Frontal cortex (tissue), 3 donors: ENCODE measurements at regions not wholly inside any gene's neighbourhood (a gene's known extent, or its start where the extent isn't known, plus 50 kb on each side); places are given as distances from the start of the nearest gene placed in this dataset.

Experiments used
- DNase-seq, 2 donors: peaks; one replicate each; pipeline ENCODE4 v3.0.0; 2012; ENCODE audit warnings: low spot score in 2 of 2
- FAIRE-seq: peaks from 2 replicates; lab custom pipeline; 2012; peaks lifted over from hg19 to GRCh38; lab: Jason Lieb, UNC
- donor health status: control.
- donor health status: control.
- donor health status: control.

DNA sequence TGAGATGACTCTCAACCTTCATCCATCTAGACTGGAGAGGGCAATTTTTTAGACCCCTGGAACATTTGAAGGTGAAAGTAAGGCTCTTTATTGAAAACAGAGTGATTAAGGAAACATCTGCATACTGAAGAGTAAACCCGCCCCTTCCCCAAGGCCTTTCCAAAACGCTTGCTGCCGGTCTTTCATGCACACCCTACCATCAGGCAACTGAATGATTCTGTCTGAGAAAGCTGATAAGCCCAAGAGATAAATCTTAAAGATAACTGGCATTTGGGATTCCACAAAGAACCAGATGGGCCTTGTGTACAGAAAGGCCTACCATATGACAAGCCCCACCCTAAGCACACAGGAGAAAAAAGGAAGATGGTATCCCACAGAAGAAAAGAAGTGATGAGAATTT, 54.4 kb upstream of the PIK3R1 start:
- FAIRE-seq (no peak), DNase-seq (no peak)

GRCh38 chr5:68159224-68159951, 56.2 kb upstream of the PIK3R1 start:
- FAIRE-seq = no peak

GRCh38 chr5:68155940-68156339, 59.6 kb upstream of the PIK3R1 start:
- no peak for DNase-seq
- no peak for FAIRE-seq

More at GRCh38 chr5:68159224-68159951, 56.2 kb upstream of the PIK3R1 start:
- DNase-seq = no peak

DNA sequence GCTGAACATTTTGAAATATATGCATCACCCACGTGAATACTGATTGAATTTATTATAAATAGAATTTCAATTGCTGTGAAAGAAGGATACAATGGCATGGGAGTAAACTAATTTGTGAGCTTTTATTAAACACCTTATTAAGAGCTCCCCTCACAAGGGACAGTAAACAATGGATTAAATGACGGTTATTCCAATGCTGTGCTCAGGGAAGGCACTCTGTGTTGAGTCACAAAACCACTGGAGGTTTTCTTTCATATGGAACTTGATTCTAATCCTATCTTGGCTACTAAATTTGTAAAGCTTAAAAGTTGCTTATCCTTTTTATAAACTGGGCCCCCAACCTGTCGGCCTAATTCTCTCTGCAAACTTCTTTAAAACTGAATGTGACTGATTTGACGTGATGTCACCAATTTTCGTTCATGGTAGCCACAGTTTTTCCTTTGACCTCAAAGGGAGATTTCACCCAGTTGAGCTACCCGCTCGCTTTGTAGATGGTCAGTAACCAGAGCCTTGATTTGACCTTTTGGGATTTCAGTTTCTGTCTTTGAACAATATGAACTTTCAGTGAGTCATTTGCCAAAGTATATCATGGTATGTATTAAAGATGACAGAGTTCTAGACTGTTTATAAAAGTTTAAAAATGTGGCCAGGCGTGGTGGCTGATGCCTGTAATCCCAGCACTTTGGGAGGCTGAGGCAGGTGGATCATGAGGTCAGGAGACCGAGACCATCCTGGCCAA, 61.3 kb upstream of the PIK3R1 start:
- no peak for DNase-seq
- FAIRE-seq = no peak

- FAIRE-seq (no peak), DNase-seq (no peak)
Measured at GRCh38 chr5:68151812-68152211, 63.7 kb upstream of the PIK3R1 start.

DNA sequence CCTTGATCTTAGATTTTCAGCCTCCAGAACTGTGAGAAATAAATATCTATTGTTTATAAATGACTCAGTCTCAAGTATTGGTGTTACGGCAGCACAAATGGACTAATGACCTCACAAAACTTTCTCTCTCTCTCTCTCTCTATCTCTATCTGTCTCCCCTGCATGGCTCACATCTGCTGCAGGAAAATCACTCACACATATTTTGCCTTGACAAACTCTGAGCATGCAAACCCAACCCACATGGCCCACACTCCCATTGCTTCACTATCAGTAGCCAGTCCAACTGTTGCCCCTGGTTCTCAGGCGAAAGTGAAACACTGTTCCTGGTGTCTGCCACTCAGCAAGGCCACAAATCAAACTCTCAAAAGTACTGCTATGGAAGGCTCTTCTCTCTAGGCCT, 66.4 kb upstream of the PIK3R1 start:
- DNase-seq (no peak), FAIRE-seq (no peak)

DNA sequence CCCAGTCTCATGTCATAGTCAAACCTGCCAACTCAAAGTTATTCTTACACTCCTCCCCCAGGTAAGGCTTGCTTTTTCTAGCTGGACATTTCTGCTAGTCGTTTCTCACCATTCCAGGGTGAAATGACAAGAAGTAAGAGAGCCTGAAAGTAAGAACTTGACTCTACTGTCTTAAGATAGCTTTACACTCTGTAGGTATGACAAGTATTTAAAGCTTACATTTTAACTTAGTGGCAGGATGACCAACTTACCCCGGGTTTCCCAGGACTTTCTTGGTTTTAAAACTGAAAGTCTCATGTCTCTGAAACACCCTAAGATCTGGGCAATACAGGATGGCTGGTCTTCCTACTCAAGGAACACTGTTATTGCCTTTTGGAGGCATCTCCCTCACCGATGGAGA, 67.5 kb upstream of the PIK3R1 start:
- DNase-seq (no peak), FAIRE-seq (no peak)

DNA sequence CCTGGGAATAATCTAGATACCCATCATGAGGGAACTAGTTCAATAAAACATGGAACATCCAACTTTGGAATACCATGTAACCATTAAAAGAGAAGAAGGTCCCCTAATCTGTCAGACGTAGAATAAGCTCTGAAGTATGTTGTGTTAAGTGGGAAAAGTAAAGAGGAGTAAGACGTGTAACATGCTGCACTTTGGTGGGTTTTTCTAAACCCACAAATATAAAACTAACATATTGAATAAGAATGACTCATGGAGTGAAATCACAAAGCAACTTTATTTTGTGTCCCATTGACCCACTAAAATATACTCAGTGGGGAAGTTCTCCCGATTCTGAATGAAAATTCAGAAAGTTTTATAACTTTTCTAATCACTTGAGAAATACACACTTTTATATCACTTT, 67.9 kb upstream of the PIK3R1 start:
- no peak for FAIRE-seq
- no peak for DNase-seq

DNA sequence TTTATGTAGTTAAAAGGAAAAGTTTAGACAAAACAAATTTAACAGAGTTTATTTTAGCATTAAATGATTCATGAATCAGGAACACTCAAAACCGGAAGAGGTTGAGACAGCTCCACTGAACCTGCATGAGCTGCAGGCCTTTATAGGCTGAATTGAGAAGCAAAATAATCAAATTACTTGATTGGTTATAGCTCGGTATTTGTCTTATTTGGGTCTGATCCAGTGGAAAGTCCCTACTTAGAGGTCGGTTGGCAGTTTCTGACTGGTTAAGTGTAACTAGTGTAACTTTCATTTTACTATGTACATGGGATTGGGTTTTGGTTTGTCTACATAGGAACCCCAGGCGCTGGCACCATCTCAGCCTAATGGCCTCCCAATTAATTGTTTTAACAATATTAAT, 74.1 kb upstream of the PIK3R1 start:
- no peak for FAIRE-seq
- no peak for DNase-seq

DNA sequence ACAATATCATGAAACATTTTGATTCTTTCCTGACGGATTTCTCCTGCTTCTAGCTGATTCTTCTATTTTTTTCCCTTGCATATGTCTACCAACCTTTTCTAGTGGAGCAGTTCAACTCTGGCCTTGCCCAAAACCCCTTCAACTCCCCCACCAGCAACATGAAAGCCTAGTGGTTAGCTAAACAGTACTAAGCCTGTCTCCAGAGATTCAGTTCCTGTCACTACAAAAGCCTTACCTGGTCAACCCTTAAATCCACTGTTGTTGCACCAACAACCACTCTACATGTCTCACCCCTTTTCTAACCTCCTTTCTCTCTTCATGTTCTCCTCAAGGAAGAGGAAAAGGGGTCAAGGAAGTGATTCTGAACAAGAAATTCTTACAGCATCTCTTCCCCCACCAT, 74.8 kb upstream of the PIK3R1 start:
- no peak for DNase-seq
- no peak for FAIRE-seq

GRCh38 chr5:68139611-68140441, 75.7 kb upstream of the PIK3R1 start:
- FAIRE-seq (no peak), DNase-seq (no peak)

DNA sequence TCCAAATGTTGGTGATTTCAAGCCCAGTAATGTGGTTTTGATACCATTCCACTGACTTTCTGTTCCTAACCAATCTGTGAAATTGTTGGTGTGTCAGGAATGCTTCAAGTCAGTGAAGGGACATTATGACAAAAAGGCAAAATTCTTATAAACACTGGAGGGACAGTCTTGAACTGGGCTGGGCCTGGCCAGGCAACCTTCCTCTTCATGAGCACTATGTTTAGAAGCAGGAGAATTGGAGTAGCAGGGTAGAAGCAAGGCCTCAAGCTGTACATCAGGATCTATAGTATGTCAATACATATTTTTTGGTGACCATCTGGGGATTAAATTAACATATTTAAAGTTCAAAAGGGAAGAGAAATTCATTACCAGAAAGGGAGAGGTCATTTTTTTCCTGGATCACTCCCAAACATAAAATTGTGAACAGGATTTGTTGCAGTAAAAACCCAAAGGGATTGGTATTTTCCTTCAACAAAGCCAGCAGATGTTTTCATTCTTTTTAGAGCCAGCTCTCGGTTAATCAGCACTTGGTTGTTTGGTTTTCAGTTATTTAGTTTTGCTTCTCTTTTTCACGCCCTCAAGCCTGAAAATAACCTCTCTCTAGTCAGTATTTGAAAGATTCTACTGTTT, 77.9 kb upstream of the PIK3R1 start:
- FAIRE-seq = no peak
- DNase-seq = no peak

- no peak for FAIRE-seq
Measured at GRCh38 chr5:68134669-68135313, 80.8 kb upstream of the PIK3R1 start.

GRCh38 chr5:68134033-68134668, 81.4 kb upstream of the PIK3R1 start:
- no peak for FAIRE-seq
- no peak for DNase-seq

More at GRCh38 chr5:68134669-68135313, 80.8 kb upstream of the PIK3R1 start:
- no peak for DNase-seq

- DNase-seq (no peak), FAIRE-seq (no peak)
Measured at GRCh38 chr5:68130253-68130652, 85.3 kb upstream of the PIK3R1 start.

GRCh38 chr5:68129364-68129763, 86.2 kb upstream of the PIK3R1 start:
- no peak for DNase-seq
- no peak for FAIRE-seq

GRCh38 chr5:68126886-68127285, 88.7 kb upstream of the PIK3R1 start:
- DNase-seq (no peak), FAIRE-seq (no peak)

DNA sequence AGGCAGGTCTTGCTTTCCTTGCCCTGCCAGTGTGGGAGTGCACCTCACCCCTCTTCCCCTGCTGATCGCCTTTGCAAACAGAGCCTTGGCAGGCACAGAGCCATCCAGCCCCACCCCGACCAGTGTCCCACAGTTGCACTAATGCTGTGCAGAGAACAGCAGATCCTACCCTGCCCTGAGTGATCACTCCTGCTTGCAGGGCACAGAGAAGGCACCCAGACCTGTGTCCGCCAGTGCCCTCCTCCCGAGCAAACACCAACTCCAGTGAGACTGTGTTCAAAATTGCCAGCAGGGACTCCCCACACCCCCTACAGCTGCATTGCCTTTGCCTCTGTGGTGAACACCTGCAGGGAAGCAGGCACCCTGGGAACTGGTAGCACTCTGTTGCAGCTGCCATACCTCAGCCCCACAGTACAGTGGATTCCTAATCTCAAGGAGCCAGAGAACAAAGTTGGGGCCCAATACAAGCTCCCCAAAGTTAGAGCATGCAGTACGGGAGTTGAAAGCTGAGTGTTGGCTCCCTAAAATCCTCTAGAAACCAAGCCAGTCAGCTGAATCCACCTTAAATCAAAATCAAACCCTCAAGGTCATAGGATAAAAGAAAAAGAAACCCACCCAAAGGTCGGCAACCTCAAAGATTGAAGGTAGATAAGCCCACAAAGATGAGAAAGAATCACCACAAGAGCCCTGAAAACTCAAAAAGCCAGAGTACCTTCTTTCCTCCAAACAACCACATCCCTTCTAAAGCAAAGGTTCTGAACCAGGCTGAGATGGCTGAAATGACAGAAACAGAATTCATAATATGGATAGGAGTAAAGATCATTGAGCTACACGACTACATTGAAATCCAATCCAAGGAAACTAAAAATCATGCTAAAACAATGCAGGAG, 92.9 kb upstream of the PIK3R1 start:
- FAIRE-seq (no peak), DNase-seq (no peak)
